RWPE1 (cell line): ENCODE measurements at regions not wholly inside any gene's neighbourhood (a gene's known extent, or its start where the extent isn't known, plus 50 kb on each side); places are given as distances from the start of the nearest gene placed in this dataset.
"Not testable (repeated sequence)": the region's sequence is repeated elsewhere in the genome, so short reads cannot be mapped to it uniquely, and the experiment has no call there.

Experiments
- CTCF ChIA-PET: fragments of 350-600 bp; sonication (Branson Sonifier 250); formaldehyde crosslinking; extraction: SDS; loops from one replicate; lab custom pipeline; 2021; lab: Yijun Ruan, JAX
- POLR2A ChIA-PET: fragments of 400-600 bp; formaldehyde crosslinking; extraction: SDS; loops from one replicate; lab custom pipeline; 2020; ENCODE audit warnings: antibody characterized with exemption; ENCODE audit not compliant: low non-redundant PET; lab: Yijun Ruan, JAX
- DNase-seq: peaks from one replicate; pipeline ENCODE4 v3.0.0; 2012; ENCODE audit warnings: low spot score
- H3K27ac ChIP-seq: fragments of 450-650 bp; 2 replicates; pipeline ENCODE4 v1.5.1; 2017
- TF ChIP-seq, protein P1 (sequence below): fragments of 450-650 bp; conservative IDR thresholded peaks from 2 replicates; pipeline ENCODE4 v1.5.1; 2017; ENCODE audit warnings: low read depth, mild to moderate bottlenecking

DNA sequence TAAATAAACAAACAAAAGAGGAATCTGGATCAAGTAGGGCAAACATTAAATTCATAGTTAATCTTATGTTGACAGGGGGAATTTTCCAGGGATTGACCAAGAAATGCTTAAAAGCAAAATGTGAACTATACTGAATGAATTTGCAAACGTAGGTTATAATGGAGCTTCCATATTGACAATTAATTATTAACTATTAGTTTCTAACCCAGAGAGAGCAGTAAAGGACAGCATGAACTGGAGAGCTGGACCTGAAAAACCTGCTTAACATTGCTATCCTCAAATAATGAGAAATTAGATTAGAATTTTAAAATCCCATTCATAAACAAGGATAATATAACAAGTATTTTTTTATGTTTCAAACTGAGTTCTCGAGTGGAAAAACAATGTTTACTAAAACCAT lies 1089.6 kb downstream of the DNAJB9 start:
- TF ChIP-seq, protein P1, sequence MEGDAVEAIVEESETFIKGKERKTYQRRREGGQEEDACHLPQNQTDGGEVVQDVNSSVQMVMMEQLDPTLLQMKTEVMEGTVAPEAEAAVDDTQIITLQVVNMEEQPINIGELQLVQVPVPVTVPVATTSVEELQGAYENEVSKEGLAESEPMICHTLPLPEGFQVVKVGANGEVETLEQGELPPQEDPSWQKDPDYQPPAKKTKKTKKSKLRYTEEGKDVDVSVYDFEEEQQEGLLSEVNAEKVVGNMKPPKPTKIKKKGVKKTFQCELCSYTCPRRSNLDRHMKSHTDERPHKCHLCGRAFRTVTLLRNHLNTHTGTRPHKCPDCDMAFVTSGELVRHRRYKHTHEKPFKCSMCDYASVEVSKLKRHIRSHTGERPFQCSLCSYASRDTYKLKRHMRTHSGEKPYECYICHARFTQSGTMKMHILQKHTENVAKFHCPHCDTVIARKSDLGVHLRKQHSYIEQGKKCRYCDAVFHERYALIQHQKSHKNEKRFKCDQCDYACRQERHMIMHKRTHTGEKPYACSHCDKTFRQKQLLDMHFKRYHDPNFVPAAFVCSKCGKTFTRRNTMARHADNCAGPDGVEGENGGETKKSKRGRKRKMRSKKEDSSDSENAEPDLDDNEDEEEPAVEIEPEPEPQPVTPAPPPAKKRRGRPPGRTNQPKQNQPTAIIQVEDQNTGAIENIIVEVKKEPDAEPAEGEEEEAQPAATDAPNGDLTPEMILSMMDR: no peak
- ChIA-PET CTCF (no interaction called here), POLR2A (no interaction called here)
- no peak overlapping the region for H3K27ac ChIP-seq
- no peak for DNase-seq

DNA sequence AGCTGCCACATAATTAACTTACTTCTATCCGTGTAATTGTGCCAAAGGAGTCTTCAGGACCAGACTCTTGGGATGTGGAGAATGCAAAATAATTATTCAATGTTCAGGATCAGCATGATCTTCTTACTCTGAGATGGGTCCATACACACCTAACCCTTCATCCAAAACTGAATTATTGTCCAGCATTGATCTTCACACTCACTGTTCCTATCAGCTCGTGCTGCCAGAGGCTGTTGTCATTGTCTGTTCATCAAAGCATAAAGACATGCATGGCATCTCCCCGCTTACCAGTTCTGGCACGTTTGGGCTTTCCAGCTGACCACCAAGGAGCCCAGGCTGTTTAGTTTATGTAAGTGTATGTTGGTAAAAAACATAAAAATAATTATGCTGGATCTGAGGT lies 1090.7 kb downstream of the DNAJB9 start:
- CTCF ChIA-PET: no interaction called here
- H3K27ac ChIP-seq: no peak overlapping the region
- DNase-seq: no peak
- POLR2A ChIA-PET: no interaction called here
- TF ChIP-seq, protein P1: no peak

DNA sequence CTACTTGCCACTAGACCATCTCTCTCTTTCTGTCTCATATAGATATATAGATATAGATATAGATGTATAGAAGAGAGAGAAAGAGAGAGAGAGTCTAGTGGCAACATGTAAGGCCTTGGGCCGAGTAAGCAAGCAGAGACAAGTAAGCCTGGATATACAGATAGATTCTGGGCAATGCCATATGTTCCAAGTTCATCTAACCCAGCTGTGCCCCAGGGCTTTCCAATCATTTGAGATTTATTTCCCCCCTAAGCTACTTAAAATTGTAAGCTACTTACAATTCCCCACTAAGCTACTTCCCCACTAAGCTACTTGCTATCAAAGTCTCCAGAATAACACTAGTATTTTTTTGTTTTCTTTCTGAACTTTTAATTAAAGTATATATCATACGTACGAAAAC lies 1094.1 kb downstream of the DNAJB9 start:
- no peak overlapping the region for H3K27ac ChIP-seq
- CTCF ChIA-PET: no interaction called here
- POLR2A ChIA-PET: no interaction called here
- TF ChIP-seq, protein P1: no peak
- DNase-seq: no peak

DNA sequence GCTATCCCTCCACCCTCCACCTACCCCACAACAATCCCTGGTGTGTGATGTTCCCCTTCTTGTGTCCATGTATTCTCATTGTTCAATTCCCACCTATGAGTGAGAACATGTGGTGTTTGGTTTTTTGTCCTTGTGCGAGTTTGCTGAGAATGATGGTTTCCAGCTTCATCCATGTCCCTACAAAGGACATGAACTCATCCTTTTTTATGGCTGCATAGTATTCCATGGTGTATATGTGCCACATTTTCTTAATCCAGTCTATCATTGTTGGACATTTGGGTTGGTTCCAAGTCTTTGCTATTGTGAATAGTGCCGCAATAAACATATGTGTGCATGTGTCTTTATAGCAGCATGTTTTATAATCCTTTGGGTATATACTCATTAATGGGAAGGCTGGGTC lies 1117.6 kb downstream of the DNAJB9 start:
- POLR2A ChIA-PET, CTCF ChIA-PET, DNase-seq, H3K27ac ChIP-seq: not testable (repeated sequence)

DNA sequence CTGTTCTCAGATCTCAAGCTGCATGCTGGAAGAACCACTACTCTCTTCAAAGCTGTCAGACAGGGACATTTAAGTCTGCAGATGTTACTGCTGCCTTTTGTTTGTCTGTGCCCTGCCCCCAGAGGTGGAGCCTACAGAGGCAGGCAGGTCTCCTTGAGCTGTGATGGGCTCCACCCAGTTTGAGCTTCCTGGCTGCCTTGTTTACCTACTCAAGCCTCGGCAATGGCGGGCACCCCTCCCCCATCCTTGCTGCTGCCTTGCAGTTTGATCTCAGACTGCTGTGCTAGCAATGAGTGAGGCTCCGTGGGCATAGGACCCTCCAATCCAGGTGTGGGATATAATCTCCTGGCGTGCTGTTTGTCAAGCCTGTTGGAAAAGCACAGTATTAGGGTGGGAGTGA lies 1122.9 kb downstream of the DNAJB9 start:
- CTCF ChIA-PET, POLR2A ChIA-PET, H3K27ac ChIP-seq, DNase-seq: not testable (repeated sequence)

DNA sequence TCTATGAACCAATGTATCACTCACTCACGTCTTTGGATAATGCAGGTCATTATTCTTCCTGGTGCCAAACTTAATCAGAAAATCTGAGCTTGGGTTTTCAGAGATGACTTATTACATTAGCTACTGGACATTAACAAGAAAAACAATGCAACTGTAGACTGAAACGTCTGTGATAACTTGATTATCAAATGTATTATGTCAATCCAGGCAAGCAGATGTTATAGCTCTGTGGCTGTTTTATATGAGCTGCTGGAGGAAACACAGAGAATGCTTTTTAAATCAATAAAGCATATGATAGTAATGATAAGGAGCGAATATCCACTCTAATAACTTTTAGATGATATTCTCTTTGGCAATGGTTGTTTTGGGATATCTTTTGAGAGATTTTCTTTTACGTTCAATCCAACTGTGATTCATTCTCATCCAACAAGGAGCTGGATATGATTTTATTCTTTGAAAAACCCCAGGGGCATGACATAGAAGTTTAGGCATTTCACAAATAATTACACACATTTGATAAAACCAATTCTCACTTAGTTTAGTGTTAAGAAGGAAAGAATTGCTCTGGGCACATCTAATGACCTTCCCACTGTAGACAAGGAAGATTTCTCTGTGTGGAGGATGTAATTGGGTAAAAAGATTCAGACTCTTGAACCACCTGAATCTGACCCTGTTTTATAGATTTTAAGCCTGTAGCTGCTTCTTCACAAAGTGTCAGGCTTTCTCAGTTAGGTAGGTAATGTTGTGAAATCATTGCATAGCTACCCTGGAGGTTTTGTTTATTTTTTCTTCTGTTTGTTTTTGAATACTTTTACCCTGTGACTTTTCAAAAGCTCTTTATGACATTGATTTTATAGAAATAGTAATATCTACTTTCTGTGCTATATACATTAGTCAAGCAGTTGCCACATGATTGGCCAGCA lies 1124.7 kb downstream of the DNAJB9 start:
- DNase-seq: no peak
- no peak overlapping the region for H3K27ac ChIP-seq
- TF ChIP-seq, protein P1: no peak
- POLR2A ChIA-PET: no interaction called here
- CTCF ChIA-PET: no interaction called here

DNA sequence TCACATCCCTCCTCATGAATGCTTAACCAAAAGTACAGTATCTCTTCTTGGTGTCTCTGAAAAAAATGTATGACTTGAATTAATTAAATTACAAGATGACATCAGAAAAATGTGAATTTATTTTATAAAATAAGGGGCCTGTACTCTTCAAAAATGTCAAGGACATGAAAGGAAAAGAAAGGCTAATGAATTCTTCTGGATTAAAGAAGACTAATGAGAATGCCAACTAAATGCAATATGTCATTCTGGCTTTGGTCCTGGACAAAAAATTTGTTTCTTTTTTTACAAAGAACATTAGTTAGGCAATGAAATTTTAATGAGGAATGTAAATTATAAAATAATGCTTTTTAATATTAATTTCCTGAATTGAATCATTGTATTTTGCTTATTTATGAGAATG lies 1125.7 kb downstream of the DNAJB9 start:
- TF ChIP-seq, protein P1: no peak
- no peak overlapping the region for H3K27ac ChIP-seq
- no peak for DNase-seq
- POLR2A ChIA-PET: no interaction called here
- CTCF ChIA-PET: no interaction called here
